Astrocyte of the hippocampus (primary cell): ENCODE measurements at regions not wholly inside any gene's neighbourhood (a gene's known extent, or its start where the extent isn't known, plus 50 kb on each side); places are given as distances from the start of the nearest gene placed in this dataset.
"Not testable (repeated sequence)": the region's sequence is repeated elsewhere in the genome, so short reads cannot be mapped to it uniquely, and the experiment has no call there.

Experiments used
- DNase-seq: peaks from one replicate; pipeline ENCODE4 v3.0.0; 2011; ENCODE audit warnings: low read depth, low spot score

- DNase-seq = no peak
Measured at GRCh38 chr3:90056281-90057032, 949.0 kb downstream of the EPHA3 start.

DNA sequence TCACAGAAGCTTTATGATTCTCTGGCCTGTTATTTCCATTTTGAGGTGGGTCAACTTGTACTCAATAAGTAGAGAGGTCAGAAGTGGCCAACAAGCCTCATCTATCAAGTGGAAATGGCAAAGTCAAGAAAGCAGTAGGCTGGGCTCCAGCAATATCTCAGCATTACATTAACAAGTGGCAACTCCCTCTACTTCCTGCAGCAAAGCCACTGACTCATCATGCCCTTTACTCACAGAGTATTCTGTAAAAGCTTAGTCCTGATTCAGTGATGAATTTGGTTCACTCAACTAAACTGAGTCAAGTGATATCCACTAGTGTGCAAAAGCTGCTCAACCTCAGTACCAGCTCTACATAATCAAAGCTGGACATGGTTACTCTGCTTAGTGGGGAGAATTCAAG, 954.6 kb downstream of the EPHA3 start:
- DNase-seq = peak; percentile 32

DNA sequence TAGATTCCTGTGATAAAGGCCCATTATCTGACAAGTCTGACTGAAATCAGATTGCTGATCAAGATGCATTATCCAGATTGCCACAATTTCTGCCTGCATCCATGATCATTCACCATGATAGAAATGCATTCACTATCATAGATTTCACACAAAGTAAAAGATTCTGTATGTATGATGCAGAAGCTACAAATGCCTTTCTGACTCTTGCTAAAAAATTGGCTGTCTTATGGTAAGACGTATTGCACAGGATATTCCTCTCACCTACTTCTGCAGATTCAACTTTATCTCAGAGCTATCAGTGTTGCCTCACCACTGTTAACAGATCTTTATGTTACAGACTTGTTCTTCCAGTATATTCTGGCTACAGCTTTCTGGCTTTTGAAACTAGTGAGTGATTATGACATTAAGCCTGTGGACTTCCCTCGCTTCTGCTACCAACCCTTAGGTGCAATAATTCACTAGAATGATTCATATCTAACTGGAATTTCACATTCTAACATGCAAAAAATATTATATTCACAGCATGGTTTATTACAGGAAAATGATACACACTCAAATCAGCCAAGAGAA, 955.3 kb downstream of the EPHA3 start:
- no peak for DNase-seq

- no peak for DNase-seq
Measured at GRCh38 chr3:90068783-90069182, 961.4 kb downstream of the EPHA3 start.

DNA sequence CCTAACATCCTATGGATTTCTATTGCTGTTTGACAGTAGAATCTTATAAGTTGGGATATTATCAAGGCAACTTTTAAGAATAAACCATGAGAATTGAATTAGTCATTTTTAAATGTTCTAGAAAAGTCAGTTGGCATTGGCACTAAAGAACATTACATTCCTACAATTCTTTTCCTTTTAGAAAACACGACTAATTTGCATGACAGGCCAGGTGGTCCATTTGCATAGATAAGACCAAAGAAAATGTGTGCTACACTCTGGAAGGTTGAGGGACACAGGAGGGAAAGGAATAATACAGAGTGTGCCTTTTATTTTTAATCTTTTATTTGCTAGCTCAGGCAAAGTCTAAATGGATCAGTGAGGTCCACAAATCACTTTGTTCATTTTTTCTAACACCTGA, 962.3 kb downstream of the EPHA3 start:
- peak; percentile 75 for DNase-seq

- DNase-seq = no peak
Measured at GRCh38 chr3:90076136-90076535, 968.7 kb downstream of the EPHA3 start.

- peak; percentile 64 for DNase-seq
Measured at GRCh38 chr3:90080988-90081387, 973.6 kb downstream of the EPHA3 start.

DNA sequence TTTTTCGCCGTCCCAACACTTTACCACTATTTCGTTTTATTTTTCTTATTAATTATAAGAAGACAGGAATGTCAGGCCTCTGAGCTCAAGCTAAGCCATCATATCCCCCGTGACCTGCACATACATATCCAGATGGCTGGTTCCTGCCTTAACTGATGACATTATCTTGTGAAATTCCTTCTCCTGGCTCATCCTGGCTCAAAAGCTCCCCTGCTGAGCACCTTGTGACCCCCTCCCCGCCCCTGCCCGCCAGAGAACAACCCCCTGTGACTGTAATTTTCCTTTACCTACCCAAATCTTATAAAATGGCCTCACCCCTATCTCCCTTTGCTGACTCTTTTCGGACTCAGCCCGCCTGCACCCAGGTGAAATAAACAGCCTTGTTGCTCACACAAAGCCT, 978.9 kb downstream of the EPHA3 start:
- DNase-seq = not testable (repeated sequence)

DNA sequence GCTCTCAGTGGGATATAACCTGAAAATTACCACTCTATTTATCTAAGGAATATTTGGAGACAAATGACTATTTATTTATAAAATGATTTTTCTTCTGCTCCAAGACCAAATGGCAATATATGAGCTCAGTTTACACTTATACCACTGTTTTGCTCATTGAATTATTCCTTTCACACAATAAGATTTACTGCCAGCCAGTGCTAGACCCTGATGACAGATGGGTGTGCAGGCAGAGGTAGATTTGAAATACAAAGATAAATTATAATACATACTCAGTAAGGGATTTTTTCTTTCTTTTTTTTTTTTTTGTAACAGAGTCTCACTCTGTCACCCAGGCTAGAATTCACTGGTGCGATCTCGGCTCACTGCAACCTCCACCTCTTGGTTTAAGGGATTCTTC, 980.3 kb downstream of the EPHA3 start:
- DNase-seq = no peak

- DNase-seq = peak; percentile 69
Measured at GRCh38 chr3:90091549-90091948, 984.1 kb downstream of the EPHA3 start.

- DNase-seq = peak; percentile 28
Measured at GRCh38 chr3:90092994-90093393, 985.6 kb downstream of the EPHA3 start.

GRCh38 chr3:90095811-90096210, 988.4 kb downstream of the EPHA3 start:
- no peak for DNase-seq

DNA sequence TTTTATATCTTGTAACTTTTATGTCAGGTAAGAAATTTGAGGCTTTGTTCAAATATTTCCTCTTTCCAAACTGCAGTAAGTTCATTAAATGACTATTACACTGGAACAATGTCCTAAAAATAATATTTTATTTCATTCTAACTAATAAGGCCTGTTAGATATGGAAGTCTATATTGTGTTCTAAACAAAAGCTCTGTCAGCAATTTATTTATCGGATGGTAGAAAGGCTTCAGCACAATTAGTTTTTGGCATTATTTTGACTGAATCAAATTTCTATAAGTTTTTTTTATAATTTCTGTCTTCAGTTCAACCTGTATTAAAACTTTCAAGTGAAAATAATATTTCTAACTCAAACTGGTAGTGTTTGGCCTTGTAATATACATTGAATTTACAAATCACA, 992.1 kb downstream of the EPHA3 start:
- DNase-seq = no peak

GRCh38 chr3:90102146-90102545, 994.7 kb downstream of the EPHA3 start:
- no peak for DNase-seq

DNA sequence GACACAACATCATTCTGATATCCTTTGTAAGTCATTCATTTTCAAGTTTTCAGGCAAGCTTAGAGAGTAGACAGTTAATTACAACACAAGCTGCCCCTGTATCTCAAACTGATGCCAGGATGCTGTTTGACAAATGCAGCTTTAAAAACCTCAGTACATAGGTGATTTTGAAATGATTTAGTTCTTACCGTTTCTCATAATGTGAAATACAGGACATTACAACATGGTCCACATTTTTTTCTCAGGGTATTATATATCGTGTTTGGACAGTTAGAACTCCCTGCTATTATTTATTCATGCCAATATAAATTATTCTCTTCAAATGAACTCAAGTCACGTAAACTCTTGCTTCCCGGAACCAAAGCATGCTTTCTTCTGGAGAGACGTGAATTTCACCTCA, 1013.9 kb downstream of the EPHA3 start:
- DNase-seq = no peak

DNA sequence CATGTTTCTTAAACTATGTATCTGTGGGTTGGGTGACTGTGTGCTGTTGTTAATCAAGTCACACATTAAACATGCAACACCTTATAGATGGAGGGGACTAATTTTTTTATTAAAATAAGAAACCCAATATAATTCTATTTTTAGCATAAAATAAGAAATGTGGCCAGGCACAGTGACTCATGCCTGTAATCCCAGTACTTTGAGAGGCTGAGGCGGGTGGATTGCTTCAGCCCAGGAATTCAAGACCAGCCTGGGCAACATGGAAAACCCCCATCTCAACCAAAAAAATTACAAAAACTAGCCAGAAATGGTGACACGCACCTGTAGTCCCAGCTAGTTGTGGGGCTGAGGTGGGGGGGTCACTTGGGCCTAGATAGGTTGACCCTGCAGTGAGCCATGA, 1021.0 kb downstream of the EPHA3 start:
- DNase-seq = no peak

DNA sequence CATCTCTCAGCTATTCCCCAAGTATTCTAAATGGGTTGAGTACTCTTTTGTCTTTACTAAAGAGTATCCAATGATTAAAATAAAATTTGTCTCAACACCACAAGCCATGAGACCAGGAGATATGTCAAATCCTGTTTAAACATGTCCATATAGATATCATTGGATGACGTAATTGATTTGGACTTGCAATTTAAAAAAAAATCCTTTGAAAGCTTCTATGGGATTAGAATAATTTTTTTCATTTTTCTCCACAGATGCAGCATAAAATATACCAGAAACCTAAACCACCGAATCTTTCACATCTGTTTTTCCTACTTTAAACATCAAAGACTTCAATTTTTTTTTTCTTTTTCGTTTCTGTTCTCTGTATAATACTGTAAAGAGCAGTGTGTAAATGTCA, 1022.3 kb downstream of the EPHA3 start:
- no peak for DNase-seq

DNA sequence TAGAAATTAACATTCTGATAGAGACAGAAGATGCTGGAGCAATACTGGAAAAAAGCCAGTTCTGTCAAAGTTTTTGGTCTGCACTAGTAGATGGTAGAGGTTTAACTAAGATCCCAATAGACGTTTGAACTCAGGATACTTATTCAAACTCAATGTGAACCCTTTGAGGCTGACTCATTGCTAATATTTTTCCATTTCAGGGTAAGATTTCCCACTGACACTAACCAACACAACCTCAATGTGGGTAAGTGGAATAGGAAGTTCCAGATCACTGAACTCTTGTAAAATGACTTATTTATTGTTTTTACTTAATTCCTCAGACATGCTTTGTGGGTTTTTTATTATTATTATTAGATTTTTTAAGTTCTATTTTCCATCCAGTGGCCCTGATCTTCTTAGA, 1024.8 kb downstream of the EPHA3 start:
- no peak for DNase-seq

- DNase-seq = no peak
Measured at GRCh38 chr3:90134090-90134489, 1026.7 kb downstream of the EPHA3 start.

GRCh38 chr3:90136456-90137191, 1029.2 kb downstream of the EPHA3 start:
- DNase-seq = no peak

DNA sequence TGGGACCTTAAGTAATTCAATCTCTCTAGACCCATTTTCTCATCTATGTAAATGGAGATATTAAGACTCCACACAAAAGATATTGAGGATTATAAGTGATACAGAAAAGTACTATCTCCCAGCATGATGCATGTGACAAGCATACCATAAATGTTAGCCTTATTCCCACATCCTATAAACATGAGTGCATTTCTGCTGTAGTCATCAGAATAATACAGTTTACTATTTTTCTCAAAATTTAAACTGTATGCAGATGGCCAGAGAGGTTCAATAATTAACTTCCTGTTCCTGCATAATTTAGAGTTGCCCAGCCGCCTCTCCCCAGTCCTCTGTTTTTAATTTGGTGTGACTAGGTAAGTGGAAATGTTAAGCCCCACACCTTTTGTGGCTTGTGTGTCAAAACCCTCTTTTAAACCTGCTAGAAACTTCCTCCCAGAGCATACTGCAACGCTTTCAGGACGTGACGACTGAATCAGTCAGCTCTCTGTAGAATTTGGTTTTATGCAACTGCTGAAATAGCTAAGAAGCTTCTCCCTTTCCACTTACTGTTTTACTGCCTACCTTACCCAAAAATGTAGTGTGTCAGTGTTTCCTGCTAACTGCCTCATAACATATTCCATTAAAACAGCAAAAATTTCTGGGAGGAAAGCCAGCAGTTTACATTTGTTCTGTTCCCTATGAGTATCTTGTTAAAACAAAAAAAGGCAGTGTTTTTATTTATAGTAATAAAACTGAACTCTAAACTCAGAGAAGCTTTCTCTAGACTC, 1037.9 kb downstream of the EPHA3 start:
- no peak for DNase-seq

DNA sequence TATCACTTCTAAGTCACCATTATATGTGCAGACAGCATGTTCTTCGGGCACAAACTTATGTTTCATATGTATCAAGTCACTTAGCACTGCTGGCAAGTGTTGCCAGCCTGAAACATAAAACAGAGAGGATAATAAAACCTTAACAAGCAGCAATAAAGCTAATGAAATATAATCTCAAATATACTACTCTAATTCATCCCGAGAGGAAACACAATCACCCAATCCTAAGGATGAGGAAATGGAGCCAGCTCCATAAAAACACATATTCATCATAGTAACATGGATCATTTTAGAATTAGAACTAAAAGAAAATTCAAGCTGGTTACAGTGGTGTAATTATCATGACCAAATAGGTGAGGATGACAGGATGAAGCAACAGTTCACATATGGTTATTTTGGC, 1072.7 kb downstream of the EPHA3 start:
- DNase-seq = no peak
